Thyroid gland (tissue), 4 donors: ENCODE measurements at regions not wholly inside any gene's neighbourhood (a gene's known extent, or its start where the extent isn't known, plus 50 kb on each side); places are given as distances from the start of the nearest gene placed in this dataset.

Experiments
- DNase-seq, 2 donors: peaks; one replicate each; pipeline ENCODE4 v3.0.0-alpha.2; 2019
- H3K27ac ChIP-seq, 3 donors: fragments of 200-600 bp; sonication (generic); 1 replicate in 2 of 3; 2 replicates in 1 of 3; pipeline ENCODE4 v1.5.1; 2016 to 2019; ENCODE audit warnings: mild to moderate bottlenecking in 1 of 3, moderate library complexity in 1 of 3
- H3K27me3 ChIP-seq: fragments of 200-600 bp; sonication (generic); one replicate; pipeline ENCODE4 v1.5.1; 2019
- H3K36me3 ChIP-seq, 2 donors: fragments of 200-600 bp; sonication (generic); one replicate each; pipeline ENCODE4 v1.5.1; 2016 to 2019
- H3K4me1 ChIP-seq, 2 donors: fragments of 200-600 bp; sonication (generic); one replicate each; pipeline ENCODE4 v1.5.1; 2017 to 2019
- H3K4me3 ChIP-seq, 3 donors: fragments of 200-600 bp; sonication (generic); replicated peaks in 1 of 3; 1 replicate in 2 of 3; 2 replicates in 1 of 3; pipeline ENCODE4 v1.5.1; 2016; ENCODE audit warnings: mild to moderate bottlenecking in 1 of 3
- H3K9me3 ChIP-seq: fragments of 200-600 bp; sonication (generic); one replicate; pipeline ENCODE4 v1.5.1; 2017
- CTCF ChIP-seq, 6 experiments: fragments of 200-600 bp in 3 of 6; fragments of 450-650 bp in 3 of 6; sonication (generic) in 3 of 6; IDR thresholded peaks; one replicate each; pipeline ENCODE4 v1.5.1; 2016 to 2019; ENCODE audit warnings: antibody characterized with exemption in 6 of 6, mild to moderate bottlenecking in 2 of 6, inconsistent platforms in 1 of 6, moderate library complexity in 1 of 6
- POLR2A ChIP-seq, 2 donors: fragments of 450-650 bp; IDR thresholded peaks; one replicate each; pipeline ENCODE4 v1.6.1; 2017; ENCODE audit warnings: antibody characterized with exemption in 2 of 2, mild to moderate bottlenecking in 2 of 2, moderate library complexity in 1 of 2
- WGBS, 2 donors: methylation state at CpG; one replicate each; pipeline ENCODE4 v1.1.5; 2017; 5-methylcytosine and 5-hydroxymethylcytosine counted together
- intact Hi-C: fragments of 100-400 bp; cut with DNase I; formaldehyde crosslinking; loops from one replicate; pipeline ENCODE4 v1.15.1; 2023

GRCh38 chr6:22036699-22037098 is 260.1 kb downstream of the PRL start:
- no peak for DNase-seq

GRCh38 chr6:22041797-22042480 is 254.9 kb downstream of the PRL start:
- DNase-seq = no peak
- Histone ChIP-seq H3K27ac (peak overlapping the region in 1 of 3 donors; percentile 4), H3K36me3 (no peaks in the 10 kb centered on the region), H3K9me3 (no peaks in the 10 kb centered on the region), H3K27me3 (no peaks in the 10 kb centered on the region), H3K4me1 (peaks cover 0 to 14% of the 10 kb centered on the region in 2 donors), H3K4me3 (no peak overlapping the region)
- TF ChIP-seq CTCF (IDR thresholded peaks at IDR 0.05) = no peak
- TF ChIP-seq POLR2A (IDR thresholded peaks at IDR 0.05) = no peak
- WGBS, 2 donors = 60 to 76% methylated on average over 3 of the region's 3 CpGs
- intact Hi-C loops = no loop called here

More at GRCh38 chr6:22036699-22037098, 260.1 kb downstream of the PRL start:
- Histone ChIP-seq H3K4me1 (peaks cover 10 to 21% of the 10 kb centered on the region in 2 donors), H3K36me3 (no peaks in the 10 kb centered on the region), H3K9me3 (no peaks in the 10 kb centered on the region), H3K27ac (peak overlapping the region; percentile 59 to 79 (median 77)), H3K4me3 (no peak overlapping the region), H3K27me3 (no peaks in the 10 kb centered on the region)
- TF ChIP-seq CTCF (IDR thresholded peaks at IDR 0.05) (no peak), POLR2A (IDR thresholded peaks at IDR 0.05) (no peak)
- intact Hi-C loops = no loop called here
- WGBS, 2 donors = 71 to 74% methylated on average over 3 of the region's 3 CpGs

GRCh38 chr6:22042706-22043105 is 254.1 kb downstream of the PRL start:
- H3K4me3 ChIP-seq = no peak overlapping the region
- no peak for DNase-seq
- TF ChIP-seq POLR2A (IDR thresholded peaks at IDR 0.05) (no peak), CTCF (IDR thresholded peaks at IDR 0.05) (no peak)
- intact Hi-C loops = no loop called here
- no peaks in the 10 kb centered on the region for H3K36me3 ChIP-seq
- H3K27ac ChIP-seq = peak overlapping the region in 2 of 3 donors; percentile 21 to 39
- no peaks in the 10 kb centered on the region for H3K9me3 ChIP-seq
- no peaks in the 10 kb centered on the region for H3K27me3 ChIP-seq
- peaks cover 0 to 14% of the 10 kb centered on the region in 2 donors for H3K4me1 ChIP-seq

- 57 to 65% methylated on average over 7 of the region's 7 CpGs for WGBS, 2 donors
- TF ChIP-seq CTCF (IDR thresholded peaks at IDR 0.05) (no peak), POLR2A (IDR thresholded peaks at IDR 0.05) (no peak)
- intact Hi-C loops = no loop called here
- no peak for DNase-seq
- peaks cover 0 to 14% of the 10 kb centered on the region in 2 donors for H3K4me1 ChIP-seq
- H3K4me3 ChIP-seq = no peak overlapping the region
- H3K36me3 ChIP-seq = no peaks in the 10 kb centered on the region
- no peaks in the 10 kb centered on the region for H3K9me3 ChIP-seq
- H3K27ac ChIP-seq = peak overlapping the region in 2 of 3 donors; percentile 21 to 39
- H3K27me3 ChIP-seq = no peaks in the 10 kb centered on the region
Measured at GRCh38 chr6:22043284-22043962, 253.4 kb downstream of the PRL start.

- Histone ChIP-seq H3K36me3 (no peaks in the 10 kb centered on the region), H3K4me3 (no peak overlapping the region), H3K9me3 (no peaks in the 10 kb centered on the region), H3K4me1 (peaks cover 0 to 14% of the 10 kb centered on the region in 2 donors), H3K27me3 (no peaks in the 10 kb centered on the region), H3K27ac (no peak overlapping the region)
- WGBS, 2 donors = 84 to 88% methylated on average over 3 of the region's 3 CpGs
- intact Hi-C loops = no loop called here
- no peak for TF ChIP-seq CTCF (IDR thresholded peaks at IDR 0.05)
- TF ChIP-seq POLR2A (IDR thresholded peaks at IDR 0.05) = no peak
- DNase-seq = no peak
Measured at GRCh38 chr6:22045261-22045912, 251.4 kb downstream of the PRL start.
